Nucleus accumbens (tissue), 56 donors: ENCODE measurements at regions not wholly inside any gene's neighbourhood (a gene's known extent, or its start where the extent isn't known, plus 50 kb on each side); places are given as distances from the start of the nearest gene placed in this dataset.

Source experiments
- DNase-seq, 56 donors: peaks; one replicate each; lab custom pipeline; 2025; lab: John Stamatoyannopoulos, UW

GRCh38 chr17:79303641-79304205 is 229.1 kb downstream of the ENGASE start:
- no peak for DNase-seq

- no peak for DNase-seq
Observed at GRCh38 chr17:79301469-79301868, 226.8 kb downstream of the ENGASE start.

- DNase-seq, result no peak
Observed at GRCh38 chr17:79299349-79299748, 224.7 kb downstream of the ENGASE start.

- no peak for DNase-seq
Observed at GRCh38 chr17:79298799-79299198, 224.2 kb downstream of the ENGASE start.

GRCh38 chr17:79296243-79296642 is 221.6 kb downstream of the ENGASE start:
- DNase-seq, result no peak

- no peak for DNase-seq
Observed at GRCh38 chr17:79295307-79295706, 220.7 kb downstream of the ENGASE start.

GRCh38 chr17:79294459-79295071 is 219.9 kb downstream of the ENGASE start:
- DNase-seq, result peak in 24 of 56 donors; percentile 0 to 62 (median 6)

GRCh38 chr17:79292501-79292900 is 217.9 kb downstream of the ENGASE start:
- no peak for DNase-seq

GRCh38 chr17:79291391-79291790 is 216.8 kb downstream of the ENGASE start:
- no peak for DNase-seq

- no peak for DNase-seq
Observed at GRCh38 chr17:79290726-79291125, 216.1 kb downstream of the ENGASE start.

- no peak for DNase-seq
Observed at GRCh38 chr17:79288950-79289349, 214.3 kb downstream of the ENGASE start.

- no peak for DNase-seq
Observed at GRCh38 chr17:79286440-79286839, 211.8 kb downstream of the ENGASE start.

- DNase-seq, result no peak
Observed at GRCh38 chr17:79285973-79286372, 211.3 kb downstream of the ENGASE start.

GRCh38 chr17:79282294-79282693 is 207.7 kb downstream of the ENGASE start:
- DNase-seq, result no peak

- DNase-seq, result no peak
Observed at GRCh38 chr17:79281803-79282202, 207.2 kb downstream of the ENGASE start.

- no peak for DNase-seq
Observed at GRCh38 chr17:79280866-79281572, 206.4 kb downstream of the ENGASE start.

GRCh38 chr17:79280010-79280409 is 205.4 kb downstream of the ENGASE start:
- no peak for DNase-seq

- no peak for DNase-seq
Observed at GRCh38 chr17:79279320-79279719, 204.7 kb downstream of the ENGASE start.

GRCh38 chr17:79276821-79277220 is 202.2 kb downstream of the ENGASE start:
- DNase-seq, result no peak

GRCh38 chr17:79273660-79274059 is 199.0 kb downstream of the ENGASE start:
- DNase-seq, result no peak

GRCh38 chr17:79272666-79273219 is 198.1 kb downstream of the ENGASE start:
- peak in 4 of 56 donors; percentile 7 to 11 (median 8) for DNase-seq

- no peak for DNase-seq
Observed at GRCh38 chr17:79272220-79272619, 197.6 kb downstream of the ENGASE start.
